HK-2 (cell line): ENCODE measurements at regions not wholly inside any gene's neighbourhood (a gene's known extent, or its start where the extent isn't known, plus 50 kb on each side); places are given as distances from the start of the nearest gene placed in this dataset.

ENCODE experiments used
- DNase-seq: peaks from one replicate; pipeline ENCODE4 v3.0.0-alpha.2; 2018; ENCODE audit not compliant: unreplicated experiment

GRCh38 chr11:96614101-96614500, 224.3 kb downstream of the JRKL start:
- DNase-seq = no peak

DNA sequence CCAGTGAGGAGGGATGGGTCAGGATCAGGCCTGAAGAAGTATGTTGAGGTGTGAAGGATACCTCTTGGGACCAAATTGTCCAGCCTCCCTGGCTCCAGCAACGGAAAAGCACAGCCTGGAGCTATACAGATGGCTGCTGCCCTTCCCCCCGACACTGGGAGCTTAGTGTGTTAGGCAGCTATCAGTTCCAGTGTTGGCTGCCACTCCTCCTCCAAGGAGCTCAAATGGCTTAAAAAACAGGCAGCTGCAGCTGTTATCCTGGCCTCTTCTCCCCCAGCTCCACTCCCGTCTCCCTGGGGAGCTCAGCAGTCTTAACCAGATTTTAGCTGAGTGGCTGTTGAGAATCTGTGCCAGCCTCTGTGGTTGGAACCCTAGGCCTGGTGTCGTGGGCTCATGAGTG, 225.0 kb downstream of the JRKL start:
- no peak for DNase-seq

DNA sequence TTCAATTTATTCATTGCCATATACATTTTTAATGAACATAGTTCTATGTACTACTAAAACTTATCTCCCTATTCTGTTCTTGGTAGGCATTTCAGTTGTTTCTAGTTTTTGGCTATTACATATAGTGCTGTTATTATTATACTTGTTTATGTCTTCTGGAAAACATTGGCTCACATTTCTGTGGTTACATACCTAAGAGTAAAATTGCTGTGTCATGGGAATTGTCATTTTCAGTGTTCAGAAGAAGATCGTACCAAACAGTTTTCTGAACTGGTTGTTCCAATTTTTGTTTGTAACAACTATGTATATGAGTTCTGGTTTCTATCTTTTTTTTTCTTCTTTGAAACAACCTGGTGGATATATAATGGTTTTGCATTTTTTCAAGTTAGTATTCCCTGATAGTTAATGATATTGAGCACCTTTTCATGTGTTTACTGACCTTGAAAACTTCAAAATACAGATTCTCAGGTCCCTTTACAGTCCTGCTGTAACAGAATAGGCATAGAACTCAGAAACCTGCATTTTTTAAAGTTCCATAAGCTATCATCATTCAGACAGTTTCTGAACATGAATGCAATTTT, 230.7 kb downstream of the JRKL start:
- no peak for DNase-seq

DNA sequence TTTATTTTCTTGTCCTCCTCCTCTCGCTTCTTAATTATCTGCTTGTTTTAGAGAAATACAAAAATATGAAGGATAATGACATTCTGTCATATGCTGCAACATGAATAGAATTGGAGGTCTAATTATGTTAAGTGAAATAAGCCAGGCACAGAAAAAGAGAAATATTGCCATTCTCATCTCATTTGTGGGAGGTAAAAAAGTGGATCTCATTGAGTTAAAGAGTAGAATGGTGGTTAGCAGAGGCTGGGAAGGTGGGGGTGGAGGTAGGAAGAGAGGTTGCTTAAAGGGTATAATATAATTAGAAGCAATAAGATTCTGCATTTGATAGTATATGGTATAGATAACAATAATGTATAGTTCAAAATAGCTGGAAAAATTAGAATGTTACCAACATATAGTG, 231.3 kb downstream of the JRKL start:
- DNase-seq = no peak

DNA sequence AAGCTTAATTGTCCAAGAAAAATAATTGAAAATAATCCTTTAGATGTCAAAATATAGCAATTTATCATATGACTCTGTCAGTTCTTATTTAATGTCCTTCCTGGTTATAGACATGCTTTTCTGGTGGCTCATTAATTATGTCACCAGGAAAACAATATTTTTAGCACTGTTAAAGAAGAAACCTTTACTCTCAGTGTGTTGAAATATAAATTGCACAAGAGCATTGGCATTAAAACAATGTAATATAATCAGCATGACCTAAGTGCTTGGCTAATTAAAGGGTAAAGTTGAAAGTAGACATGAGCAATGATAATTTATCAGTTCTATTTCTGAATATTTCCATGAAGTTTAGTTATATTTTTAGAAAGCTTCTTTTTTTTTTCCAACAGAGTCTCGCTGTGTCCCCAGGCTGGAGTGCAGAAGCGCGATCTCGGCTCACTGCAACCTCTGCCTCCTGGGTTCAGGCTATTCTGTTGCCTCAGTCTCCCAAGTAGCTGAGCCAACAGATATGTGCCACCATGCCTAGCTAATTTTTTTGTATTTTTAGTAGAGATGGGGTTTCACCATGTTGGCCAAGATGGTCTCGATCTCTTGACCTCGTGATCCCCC, 232.3 kb downstream of the JRKL start:
- no peak for DNase-seq

GRCh38 chr11:96624126-96624525, 234.3 kb downstream of the JRKL start:
- no peak for DNase-seq

DNA sequence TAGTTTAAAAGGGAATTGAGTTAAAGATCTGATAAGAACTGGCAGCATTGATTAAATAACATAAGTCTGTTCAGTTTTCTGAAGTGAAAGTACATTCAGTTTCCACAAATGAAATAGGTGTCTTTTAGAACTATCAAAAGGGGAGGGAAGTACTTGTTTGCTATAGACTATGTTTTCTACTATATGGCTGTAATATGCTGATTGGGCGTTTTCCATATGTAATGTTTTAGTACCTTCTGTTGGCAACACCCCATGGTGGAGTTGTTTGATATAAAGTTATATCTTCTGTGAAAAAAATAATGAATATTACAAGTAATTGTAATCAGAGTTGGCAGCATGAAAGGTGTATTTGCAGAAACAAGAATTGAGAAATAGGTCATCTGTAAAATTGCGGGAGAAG, 237.6 kb downstream of the JRKL start:
- DNase-seq = no peak

DNA sequence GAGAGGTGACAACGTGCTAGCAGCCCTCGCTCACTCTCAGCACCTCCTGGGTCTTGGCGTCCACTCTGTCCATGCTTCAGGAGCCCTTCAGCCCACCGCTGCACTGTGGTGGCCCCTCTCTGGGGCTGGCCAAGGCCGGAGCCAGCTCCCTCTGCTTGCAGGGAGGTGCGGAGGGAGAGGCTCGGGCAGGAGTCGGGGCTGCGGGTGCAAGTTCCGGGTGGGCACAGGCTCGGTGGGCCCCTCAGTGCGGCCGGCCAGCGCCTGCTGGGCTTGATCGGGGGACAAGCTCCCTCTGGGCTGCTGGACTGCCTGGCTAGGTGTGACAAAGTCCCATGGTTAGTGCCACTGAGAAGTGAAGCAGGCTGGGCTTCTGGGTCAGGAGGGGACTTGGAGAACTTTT, 245.8 kb downstream of the JRKL start:
- DNase-seq = no peak

DNA sequence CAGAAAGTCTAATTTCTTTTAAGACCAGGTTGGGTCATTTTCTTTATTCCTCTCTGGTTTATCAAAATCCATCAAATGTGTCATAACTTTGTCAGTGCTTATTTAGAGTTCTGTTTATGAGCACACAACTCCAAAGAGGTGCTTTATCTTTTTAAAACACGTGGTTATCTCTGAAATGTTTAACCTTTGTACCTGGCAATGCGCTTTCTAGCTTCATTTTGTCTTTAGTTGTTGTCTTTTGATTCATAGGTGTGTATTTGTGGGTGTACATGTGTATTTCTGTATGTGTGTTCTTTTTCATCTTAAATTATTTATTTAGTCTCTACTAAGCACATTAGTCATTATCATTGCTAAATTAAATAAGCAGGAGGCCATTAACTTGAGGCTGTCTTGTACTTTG, 251.4 kb downstream of the JRKL start:
- no peak for DNase-seq

GRCh38 chr11:96642583-96642982, 252.8 kb downstream of the JRKL start:
- no peak for DNase-seq

DNA sequence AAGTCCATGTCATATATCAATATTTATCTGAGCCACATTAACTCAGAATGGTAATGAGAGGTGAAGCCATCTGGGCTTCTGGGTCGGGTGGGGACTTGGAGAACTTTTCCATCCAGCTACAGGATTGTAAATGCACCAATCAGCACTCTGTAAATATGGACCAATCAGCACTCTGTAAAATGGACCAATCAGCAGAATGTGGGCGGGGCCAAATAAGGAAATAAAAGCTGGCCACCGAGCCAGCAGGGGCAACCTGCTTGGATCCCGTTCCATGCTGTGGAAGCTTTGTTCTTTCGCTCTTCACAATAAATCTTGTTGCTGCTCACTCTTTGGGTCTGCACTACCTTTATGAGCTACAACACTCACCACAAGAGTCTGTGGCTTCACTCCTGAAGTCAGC, 253.4 kb downstream of the JRKL start:
- no peak for DNase-seq

- DNase-seq = no peak
These were observed 257.8 kb downstream of the JRKL start for GRCh38 chr11:96647621-96648020.

- DNase-seq = no peak
These were observed 259.2 kb downstream of the JRKL start for GRCh38 chr11:96648991-96649390.

GRCh38 chr11:96652516-96652915, 262.7 kb downstream of the JRKL start:
- DNase-seq = no peak

GRCh38 chr11:96655474-96655873, 265.7 kb downstream of the JRKL start:
- DNase-seq = no peak

- DNase-seq = no peak
These were observed 268.6 kb downstream of the JRKL start for GRCh38 chr11:96658436-96658835.

DNA sequence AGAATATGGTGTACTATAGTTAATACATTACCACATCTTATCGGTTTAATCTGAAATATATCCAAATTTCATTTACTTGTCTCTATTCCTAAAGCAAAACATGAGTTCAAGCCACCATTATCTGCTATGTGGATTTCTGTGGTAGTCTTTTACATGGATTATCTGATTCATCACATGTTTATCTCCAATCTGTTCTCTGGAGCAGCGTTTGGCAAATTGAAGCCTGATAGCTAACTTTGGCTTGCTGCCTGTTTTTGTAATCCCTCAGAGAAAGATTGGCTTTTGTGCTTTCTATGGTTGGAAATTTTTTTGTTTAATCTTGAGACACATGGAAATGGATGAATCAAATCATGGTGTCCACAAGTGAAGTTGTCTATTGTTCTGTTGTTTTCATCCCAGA, 274.3 kb downstream of the JRKL start:
- DNase-seq = no peak

DNA sequence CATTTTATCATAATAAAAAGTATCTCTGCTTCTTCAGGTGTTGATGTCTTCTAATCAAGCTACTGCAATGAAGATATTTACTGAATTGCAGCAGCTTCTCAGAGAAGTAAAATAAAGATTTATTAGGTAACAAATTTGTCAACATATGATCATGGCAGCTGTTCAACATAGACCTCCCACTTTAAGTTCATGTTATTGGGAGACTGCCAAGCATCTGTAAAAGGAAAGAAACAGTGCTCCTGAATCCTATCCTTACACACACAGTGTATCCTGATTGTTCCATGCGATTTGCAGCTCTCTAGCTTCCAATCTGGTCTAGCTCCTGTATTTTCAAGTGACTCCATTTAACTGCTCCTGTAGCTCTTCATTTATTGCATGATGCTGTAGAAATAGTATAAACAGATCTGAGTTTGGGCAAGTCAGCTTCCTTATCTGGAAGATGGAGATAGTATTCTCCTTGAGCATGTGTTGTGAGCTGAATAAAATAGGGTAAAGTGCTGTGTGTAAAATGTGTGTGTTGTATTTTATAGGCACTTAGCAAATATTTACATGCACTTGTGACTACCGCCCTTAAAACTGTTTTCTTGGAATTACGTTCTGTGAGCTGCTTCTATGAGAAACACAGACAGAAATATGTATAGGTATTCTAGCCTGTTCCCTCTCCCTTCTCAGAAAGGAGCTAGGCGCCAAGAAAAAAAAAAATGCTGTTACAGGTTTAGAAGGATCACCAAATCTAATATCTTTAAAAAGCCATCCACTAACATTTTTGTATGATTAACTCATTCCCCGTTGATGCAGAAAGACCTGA, 290.6 kb downstream of the JRKL start:
- no peak for DNase-seq

- DNase-seq = no peak
These were observed 291.4 kb downstream of the JRKL start for GRCh38 chr11:96681019-96681716.

DNA sequence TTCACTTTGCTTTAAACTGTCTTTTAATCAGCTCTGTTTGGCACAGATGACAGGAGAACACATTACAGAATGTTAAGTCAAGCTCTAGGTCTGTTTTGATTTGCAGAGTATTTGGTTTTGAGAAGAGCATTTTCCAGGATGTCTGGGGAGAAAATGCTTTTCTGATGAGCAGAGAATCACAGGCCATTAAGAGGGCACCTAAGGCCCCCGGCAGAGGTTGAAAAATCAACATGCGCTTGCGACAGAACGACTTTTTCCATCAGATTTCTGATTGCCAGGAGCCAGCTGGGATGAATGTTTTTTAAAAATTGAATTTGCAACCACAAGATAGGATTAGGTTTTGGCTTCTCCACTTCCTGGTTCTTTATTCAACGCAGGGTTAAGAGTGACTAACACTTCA, 304.5 kb downstream of the JRKL start:
- no peak for DNase-seq

DNA sequence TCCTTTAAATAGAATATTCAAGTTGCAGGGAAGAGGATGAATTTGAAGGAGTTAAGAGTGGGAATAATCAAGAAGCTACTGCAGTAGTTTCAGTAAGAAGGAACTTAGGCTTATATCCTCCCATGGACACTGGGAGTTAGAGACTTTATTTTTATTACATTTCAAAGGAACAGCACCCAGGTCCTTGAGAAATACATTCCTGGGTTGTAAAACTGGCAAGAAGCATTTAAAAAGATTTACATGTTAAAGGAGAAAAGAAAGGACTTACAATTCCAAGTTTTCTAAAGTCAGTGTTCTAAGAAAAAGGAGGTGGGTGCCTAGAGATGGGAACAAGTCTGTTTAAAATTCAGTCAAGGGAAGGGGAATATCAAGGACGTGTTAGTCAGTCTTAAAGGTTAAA, 306.9 kb downstream of the JRKL start:
- DNase-seq = no peak

DNA sequence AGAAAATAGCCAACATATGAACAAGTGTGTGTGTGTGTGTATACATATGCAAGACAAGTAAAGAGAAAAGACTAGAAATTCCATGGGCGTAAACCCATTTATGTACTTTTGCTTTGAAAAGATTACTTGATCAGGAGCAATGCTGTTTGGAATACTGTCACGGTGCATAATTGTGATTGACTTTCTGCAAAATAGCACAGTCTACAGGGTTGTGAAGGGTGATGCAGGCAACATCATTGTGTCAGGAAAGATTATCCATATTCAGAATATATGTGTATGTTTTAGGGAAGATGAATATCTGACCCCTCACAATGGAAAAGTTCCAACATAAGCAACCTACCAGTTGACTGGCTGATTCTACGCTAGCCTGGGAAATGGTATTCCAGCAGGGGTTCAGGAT, 307.7 kb downstream of the JRKL start:
- no peak for DNase-seq

GRCh38 chr11:96704847-96705246, 315.0 kb downstream of the JRKL start:
- DNase-seq = no peak
